OCI-LY7 (cell line): ENCODE measurements at regions not wholly inside any gene's neighbourhood (a gene's known extent, or its start where the extent isn't known, plus 50 kb on each side); places are given as distances from the start of the nearest gene placed in this dataset.

Experiments used
- BruUV-seq: library from RNA; stranded (reverse); fragments of 400-500 nt; replicated peaks from 2 replicates; lab custom pipeline; 2021; lab: Mats Ljungman, UMichigan
- CTCF ChIA-PET: fragments of 300-600 bp; sonication (Branson Sonifier 250); formaldehyde crosslinking; loops from one replicate; lab custom pipeline; 2022; ENCODE audit warnings: antibody characterized with exemption; ENCODE audit not compliant: unreplicated experiment; lab: Charles Lee
- POLR2A ChIA-PET: fragments of 300-600 bp; sonication (Branson Sonifier 250); formaldehyde crosslinking; loops from one replicate; lab custom pipeline; 2022; ENCODE audit warnings: antibody characterized with exemption; lab: Charles Lee
- DNase-seq: peaks from one replicate; pipeline ENCODE4 v3.0.0-alpha.2; 2015; ENCODE audit warnings: low spot score
- H2AFZ ChIP-seq: fragments of 200-600 bp; sonication (generic), shearing (Covaris generic); 2 replicates; pipeline ENCODE4 v1.6.1; 2014; ENCODE audit warnings: mild to moderate bottlenecking, antibody characterized with exemption, low read length, moderate library complexity
- H3K27ac ChIP-seq: fragments of 200-600 bp; sonication (generic); 2 replicates; pipeline ENCODE4 v1.5.1; 2014; ENCODE audit warnings: mixed run types, low read depth, mild to moderate bottlenecking, moderate library complexity, low read length, inconsistent platforms; ENCODE audit not compliant: poor library complexity, severe bottlenecking
- H3K36me3 ChIP-seq: fragments of 200-600 bp; sonication (generic); 2 replicates; pipeline ENCODE4 v1.6.1; 2014; ENCODE audit warnings: mild to moderate bottlenecking, antibody characterized with exemption, low read length, moderate library complexity, mixed read lengths; ENCODE audit not compliant: insufficient read depth
- H3K4me1 ChIP-seq: fragments of 200-600 bp; sonication (generic); 2 replicates; pipeline ENCODE4 v1.5.1; 2014; ENCODE audit warnings: mild to moderate bottlenecking, low read length; ENCODE audit not compliant: insufficient read depth, poor library complexity, severe bottlenecking
- H3K4me2 ChIP-seq: fragments of 200-600 bp; sonication (generic); 2 replicates; pipeline ENCODE4 v1.6.1; 2014; ENCODE audit warnings: mild to moderate bottlenecking, low read length
- H3K4me3 ChIP-seq: fragments of 200-600 bp; sonication (generic); 2 replicates; pipeline ENCODE4 v1.5.1; 2014; ENCODE audit warnings: mild to moderate bottlenecking, low read depth, low read length; ENCODE audit not compliant: poor library complexity, severe bottlenecking
- H3K79me2 ChIP-seq: fragments of 200-600 bp; sonication (generic); 2 replicates; pipeline ENCODE4 v1.6.1; 2016; ENCODE audit warnings: low read depth, mild to moderate bottlenecking, low read length, moderate library complexity, mixed read lengths; ENCODE audit not compliant: insufficient read depth
- H3K9me2 ChIP-seq: fragments of 200-600 bp; sonication (generic); 2 replicates; pipeline ENCODE4 v1.6.1; 2016; ENCODE audit warnings: mild to moderate bottlenecking, low read length, mixed read lengths; ENCODE audit not compliant: insufficient read depth
- H3K9me3 ChIP-seq: fragments of 200-600 bp; sonication (generic); 2 replicates; pipeline ENCODE4 v1.6.1; 2014; ENCODE audit warnings: mild to moderate bottlenecking, mixed run types, low read length, mixed read lengths
- H4K20me1 ChIP-seq: fragments of 200-600 bp; sonication (generic); 2 replicates; pipeline ENCODE4 v1.6.1; 2014; ENCODE audit warnings: mild to moderate bottlenecking, antibody characterized with exemption, low read length, moderate library complexity, mixed read lengths; ENCODE audit not compliant: insufficient read depth
- CTCF ChIP-seq: fragments of 200-600 bp; sonication (generic); conservative IDR thresholded peaks from 2 replicates; pipeline ENCODE4 v1.5.1; 2014; ENCODE audit warnings: mild to moderate bottlenecking, antibody characterized with exemption, low read length, moderate library complexity, mixed read lengths
- EZH2phosphoT487 ChIP-seq: fragments of 200-600 bp; sonication (generic); IDR thresholded peaks from 2 replicates; pipeline ENCODE4 v1.6.1; 2018; ENCODE audit warnings: low read depth, borderline replicate concordance, mild to moderate bottlenecking, mixed run types, antibody characterized with exemption, low read length, moderate library complexity, mixed read lengths
- intact Hi-C: fragments of 100-400 bp; cut with micrococcal nuclease; formaldehyde crosslinking; loops from one replicate; pipeline ENCODE4 v1.10.0; 2022; ENCODE audit not compliant: unreplicated experiment

GRCh38 chr13:52926971-52927370 lies 78.5 kb upstream of the PCDH8 start:
- H3K4me2 ChIP-seq, result no peak overlapping the region
- DNase-seq, result no peak
- H3K36me3 ChIP-seq, result no peaks in the 10 kb centered on the region
- H3K4me3 ChIP-seq, result no peak overlapping the region
- H3K79me2 ChIP-seq, result no peaks in the 10 kb centered on the region
- H3K9me2 ChIP-seq, result no peaks in the 10 kb centered on the region
- H3K9me3 ChIP-seq, result no peaks in the 10 kb centered on the region
- H3K27ac ChIP-seq, result no peak overlapping the region
- TF ChIP-seq CTCF (no peak), EZH2phosphoT487 (no peak)
- intact Hi-C loops, result no loop called here
- POLR2A ChIA-PET, result interaction anchor here (0.5 kb wide), 1 partner anchor 1199 kb away, joined by 5 read pairs; no protein-coding TSS in a partner anchor
- no peaks in the 10 kb centered on the region for H4K20me1 ChIP-seq
- H3K4me1 ChIP-seq, result peaks cover 1% of the 10 kb centered on the region
- CTCF ChIA-PET, result no interaction called here
- BruUV-seq, result no TSS peak
- H2AFZ ChIP-seq, result no peak overlapping the region

- ChIA-PET POLR2A (no interaction called here), CTCF (no interaction called here)
- no peak overlapping the region for H3K4me2 ChIP-seq
- H2AFZ ChIP-seq, result no peak overlapping the region
- H3K9me2 ChIP-seq, result no peaks in the 10 kb centered on the region
- no peak overlapping the region for H3K4me3 ChIP-seq
- H3K9me3 ChIP-seq, result no peaks in the 10 kb centered on the region
- no peak for DNase-seq
- peaks cover 13% of the 10 kb centered on the region for H3K4me1 ChIP-seq
- BruUV-seq, result no TSS peak
- H3K27ac ChIP-seq, result no peak overlapping the region
- no peaks in the 10 kb centered on the region for H3K36me3 ChIP-seq
- intact Hi-C loops, result no loop called here
- H3K79me2 ChIP-seq, result no peaks in the 10 kb centered on the region
- TF ChIP-seq CTCF (no peak), EZH2phosphoT487 (no peak)
- no peaks in the 10 kb centered on the region for H4K20me1 ChIP-seq
These were observed 77.4 kb upstream of the PCDH8 start for GRCh38 chr13:52925775-52926285.

DNA sequence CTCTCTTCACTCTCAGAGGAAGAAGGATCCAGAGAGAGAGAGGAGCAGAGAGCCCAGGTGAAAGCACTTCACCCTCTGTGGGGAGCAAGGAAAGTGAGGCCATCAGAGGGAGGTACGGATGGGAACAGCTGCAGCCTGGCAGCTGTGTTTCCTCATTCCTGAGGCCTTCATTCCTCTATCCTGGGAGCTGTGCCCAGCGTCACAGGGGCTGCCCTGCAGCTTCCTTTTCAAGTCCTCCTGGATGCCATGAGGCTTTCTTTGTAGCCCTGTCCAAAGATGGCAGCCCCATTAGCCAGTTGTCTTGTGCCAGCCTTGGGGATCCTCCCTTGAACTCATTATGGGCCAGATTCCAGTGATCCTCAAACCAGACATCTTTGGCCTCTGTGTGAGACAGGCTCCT lies 76.8 kb upstream of the PCDH8 start:
- H3K36me3 ChIP-seq, result no peaks in the 10 kb centered on the region
- H3K79me2 ChIP-seq, result no peaks in the 10 kb centered on the region
- H3K4me3 ChIP-seq, result no peak overlapping the region
- ChIA-PET POLR2A (no interaction called here), CTCF (no interaction called here)
- DNase-seq, result no peak
- no TSS peak for BruUV-seq
- intact Hi-C loops, result no loop called here
- H3K4me2 ChIP-seq, result no peak overlapping the region
- no peak for TF ChIP-seq EZH2phosphoT487
- H3K9me2 ChIP-seq, result no peaks in the 10 kb centered on the region
- H3K27ac ChIP-seq, result no peak overlapping the region
- no peaks in the 10 kb centered on the region for H3K9me3 ChIP-seq
- H3K4me1 ChIP-seq, result peaks cover 14% of the 10 kb centered on the region
- no peaks in the 10 kb centered on the region for H4K20me1 ChIP-seq
- no peak overlapping the region for H2AFZ ChIP-seq
